ENCODE measurements at regions not wholly inside any gene's neighbourhood (a gene's known extent, or its start where the extent isn't known, plus 50 kb on each side); places are given as distances from the start of the nearest gene placed in this dataset.

DNA sequence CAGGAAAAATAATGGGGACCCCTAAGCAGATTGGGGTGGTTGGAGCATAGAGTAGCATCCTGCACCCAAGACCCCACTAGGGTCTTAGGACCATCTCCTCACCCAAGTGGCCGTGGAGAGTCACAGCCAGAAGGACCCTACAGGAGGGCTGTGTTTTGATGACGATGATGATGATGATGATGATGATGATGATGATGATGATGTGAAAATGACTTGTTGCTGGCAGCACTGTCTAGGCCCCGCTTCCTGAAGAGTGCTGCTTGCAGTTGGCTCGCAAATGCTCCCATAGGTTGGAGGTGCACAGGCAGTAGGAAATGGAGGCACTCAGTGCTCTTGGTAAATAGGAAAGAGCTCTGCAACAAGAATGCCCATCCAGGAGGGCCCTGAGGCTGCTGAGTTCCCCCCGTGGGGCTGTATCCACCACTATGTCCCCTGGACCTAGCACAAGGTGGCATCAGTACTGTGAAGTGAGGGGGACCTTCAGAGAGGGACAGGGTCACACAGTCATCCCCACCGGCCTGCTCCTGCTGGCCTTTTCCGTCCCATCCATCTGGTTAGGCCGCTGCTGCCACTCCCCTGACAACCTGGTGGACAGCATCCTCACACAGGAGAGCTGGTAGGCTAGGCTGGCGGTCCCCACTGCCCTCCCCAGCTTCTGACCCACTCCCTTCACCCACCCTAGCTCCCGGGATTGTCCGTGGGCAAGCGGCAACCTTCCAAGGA, 139.6 kb downstream of the FOXD2 start:
- no peak for DNase-seq
- peaks cover 0 to 35% (median 0%) of the 10 kb centered on the region in 3 donors for H3K27me3 ChIP-seq
- H3K27ac ChIP-seq, result peak overlapping the region in 1 of 4 donors; percentile 53
- no peaks in the 10 kb centered on the region for H3K9me3 ChIP-seq
- H3K4me1 ChIP-seq, result peaks cover 0 to 5% (median 2%) of the 10 kb centered on the region in 4 donors
- H3K36me3 ChIP-seq, result no peaks in the 10 kb centered on the region
- H3K4me3 ChIP-seq, result no peak overlapping the region
- WGBS, 2 donors, result 85 to 86% methylated on average over 12 of the region's 12 CpGs
- TF ChIP-seq, protein P1, sequence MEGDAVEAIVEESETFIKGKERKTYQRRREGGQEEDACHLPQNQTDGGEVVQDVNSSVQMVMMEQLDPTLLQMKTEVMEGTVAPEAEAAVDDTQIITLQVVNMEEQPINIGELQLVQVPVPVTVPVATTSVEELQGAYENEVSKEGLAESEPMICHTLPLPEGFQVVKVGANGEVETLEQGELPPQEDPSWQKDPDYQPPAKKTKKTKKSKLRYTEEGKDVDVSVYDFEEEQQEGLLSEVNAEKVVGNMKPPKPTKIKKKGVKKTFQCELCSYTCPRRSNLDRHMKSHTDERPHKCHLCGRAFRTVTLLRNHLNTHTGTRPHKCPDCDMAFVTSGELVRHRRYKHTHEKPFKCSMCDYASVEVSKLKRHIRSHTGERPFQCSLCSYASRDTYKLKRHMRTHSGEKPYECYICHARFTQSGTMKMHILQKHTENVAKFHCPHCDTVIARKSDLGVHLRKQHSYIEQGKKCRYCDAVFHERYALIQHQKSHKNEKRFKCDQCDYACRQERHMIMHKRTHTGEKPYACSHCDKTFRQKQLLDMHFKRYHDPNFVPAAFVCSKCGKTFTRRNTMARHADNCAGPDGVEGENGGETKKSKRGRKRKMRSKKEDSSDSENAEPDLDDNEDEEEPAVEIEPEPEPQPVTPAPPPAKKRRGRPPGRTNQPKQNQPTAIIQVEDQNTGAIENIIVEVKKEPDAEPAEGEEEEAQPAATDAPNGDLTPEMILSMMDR (IDR thresholded peaks at IDR 0.05), result no peak
- TF ChIP-seq EP300 (IDR thresholded peaks at IDR 0.05) (no peak), POLR2A (IDR thresholded peaks at IDR 0.05) (no peak), POLR2AphosphoS5 (IDR thresholded peaks at IDR 0.05) (no peak)
- intact Hi-C loops (cut with DNase I), result no loop called here

DNA sequence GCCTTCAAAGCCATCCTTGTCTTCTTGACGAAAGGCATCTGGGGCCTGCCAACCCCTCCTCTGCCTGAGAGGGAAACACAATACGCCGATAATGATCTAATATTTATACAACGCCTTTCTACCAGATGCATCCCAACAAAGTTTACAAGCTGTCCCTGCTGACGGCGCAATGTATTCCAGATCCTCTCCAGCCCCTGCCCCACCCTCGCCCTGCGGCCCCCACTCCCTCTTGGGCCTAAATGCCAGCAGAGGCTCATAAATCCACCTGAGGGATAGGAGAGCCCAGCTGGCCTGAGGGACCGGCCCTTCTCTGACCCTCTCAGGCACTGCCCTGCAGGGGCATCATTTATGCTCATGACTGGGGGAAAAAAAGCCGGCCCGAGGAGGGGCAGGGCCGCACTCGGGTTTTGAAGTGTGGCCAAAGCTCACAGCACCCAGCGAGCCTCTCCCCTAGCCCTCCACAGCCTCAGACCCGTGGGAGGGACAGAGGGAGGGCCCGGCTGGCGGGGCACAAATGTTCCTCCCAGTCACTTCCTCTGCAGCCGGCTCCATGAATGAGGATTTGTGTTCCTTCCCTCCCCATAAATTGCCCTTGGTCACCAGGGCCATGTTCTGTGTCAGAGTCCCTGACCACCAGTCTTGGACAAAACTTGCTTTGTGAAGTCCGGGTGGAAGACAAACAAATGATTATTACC, 140.3 kb downstream of the FOXD2 start:
- intact Hi-C loops (cut with DNase I), result no loop called here
- Histone ChIP-seq H3K9me3 (no peaks in the 10 kb centered on the region), H3K4me3 (no peak overlapping the region), H3K27ac (peak overlapping the region in 3 of 4 donors; percentile 32 to 53 (median 41)), H3K4me1 (peaks cover 0 to 5% (median 2%) of the 10 kb centered on the region in 4 donors), H3K27me3 (peaks cover 0 to 35% (median 0%) of the 10 kb centered on the region in 3 donors), H3K36me3 (no peaks in the 10 kb centered on the region)
- DNase-seq, result peak; percentile 77
- 17 to 44% methylated on average over 19 of the region's 19 CpGs for WGBS, 2 donors
- TF ChIP-seq EP300 (IDR thresholded peaks at IDR 0.05) (no peak), POLR2AphosphoS5 (IDR thresholded peaks at IDR 0.05) (no peak), POLR2A (IDR thresholded peaks at IDR 0.05) (no peak)
- TF ChIP-seq, protein P1 (IDR thresholded peaks at IDR 0.05), result no peak

DNA sequence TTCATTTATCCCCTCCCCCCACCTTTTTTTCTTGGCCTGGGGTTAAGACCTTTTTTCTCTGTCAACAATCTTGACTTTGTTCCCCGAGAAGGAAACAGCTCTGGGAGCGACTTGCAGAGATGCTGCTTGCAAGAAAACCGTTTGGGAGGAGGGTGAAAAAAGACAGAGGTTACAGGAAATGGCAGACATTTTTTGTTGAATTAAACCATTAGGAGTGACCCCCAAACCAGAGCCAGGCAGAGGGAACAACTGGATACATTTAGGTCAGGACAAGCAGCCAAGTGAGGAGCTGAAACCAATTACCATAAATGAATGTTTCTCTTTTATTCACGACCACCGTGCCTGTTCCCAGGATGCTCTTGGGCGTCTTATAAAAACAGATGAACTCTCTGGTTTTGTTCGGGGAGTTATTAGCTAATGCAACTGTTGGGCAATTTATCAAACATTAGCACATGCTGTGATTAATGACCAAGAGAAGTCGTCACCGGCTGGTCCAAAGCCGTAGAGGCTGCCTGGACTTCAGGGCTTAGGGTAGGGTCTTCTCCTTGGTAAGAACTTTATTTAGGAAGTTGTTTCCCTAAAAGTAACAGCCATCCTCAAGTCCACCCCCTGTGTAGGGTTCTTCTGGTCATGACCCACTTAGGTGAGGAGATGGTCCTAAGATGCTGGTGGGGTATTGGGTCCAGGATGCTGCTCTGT, 141.0 kb downstream of the FOXD2 start:
- Histone ChIP-seq H3K36me3 (no peaks in the 10 kb centered on the region), H3K27ac (peak overlapping the region in 2 of 4 donors; percentile 52), H3K9me3 (no peaks in the 10 kb centered on the region), H3K4me3 (no peak overlapping the region), H3K27me3 (peaks cover 0 to 33% (median 0%) of the 10 kb centered on the region in 3 donors), H3K4me1 (peaks cover 0 to 8% (median 2%) of the 10 kb centered on the region in 4 donors)
- WGBS, 2 donors, result 51 to 56% methylated on average over 10 of the region's 10 CpGs
- no peak for DNase-seq
- intact Hi-C loops (cut with DNase I), result no loop called here
- TF ChIP-seq, protein P1 (IDR thresholded peaks at IDR 0.05), result no peak
- TF ChIP-seq POLR2A (IDR thresholded peaks at IDR 0.05), result no peak
- TF ChIP-seq EP300 (IDR thresholded peaks at IDR 0.05), result no peak
- no peak for TF ChIP-seq POLR2AphosphoS5 (IDR thresholded peaks at IDR 0.05)

DNA sequence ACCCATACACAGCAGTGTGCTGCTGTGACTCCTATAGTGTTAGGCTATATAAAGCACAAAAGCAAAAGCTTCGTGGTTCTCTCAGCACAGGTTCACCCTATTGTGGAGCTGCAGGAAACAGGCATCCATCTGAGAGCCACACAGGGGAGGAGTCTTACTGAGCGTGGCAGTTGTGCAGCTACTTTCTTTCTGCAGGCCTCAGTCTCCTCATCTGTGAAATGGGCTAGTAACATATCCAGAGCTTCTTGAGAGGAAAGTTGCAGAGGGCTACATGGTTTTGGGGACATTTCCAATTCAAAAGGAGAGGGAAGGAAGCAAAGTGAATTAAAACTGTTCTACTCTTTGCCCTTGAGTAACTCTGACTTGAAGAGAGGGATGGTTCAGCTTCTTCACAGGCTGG, 142.0 kb downstream of the FOXD2 start:
- intact Hi-C loops (cut with DNase I), result no loop called here
- DNase-seq, result no peak
- peaks cover 0 to 33% (median 0%) of the 10 kb centered on the region in 3 donors for H3K27me3 ChIP-seq

More for the DNA sequence above, 142.0 kb downstream of the FOXD2 start:
- no peak overlapping the region for H3K27ac ChIP-seq
- H3K9me3 ChIP-seq, result no peaks in the 10 kb centered on the region
- H3K4me1 ChIP-seq, result peaks cover 0 to 18% (median 2%) of the 10 kb centered on the region in 4 donors
- TF ChIP-seq POLR2AphosphoS5 (IDR thresholded peaks at IDR 0.05) (no peak), POLR2A (IDR thresholded peaks at IDR 0.05) (no peak), EP300 (IDR thresholded peaks at IDR 0.05) (no peak)
- TF ChIP-seq, protein P1 (IDR thresholded peaks at IDR 0.05), result no peak
- H3K4me3 ChIP-seq, result no peak overlapping the region
- H3K36me3 ChIP-seq, result no peaks in the 10 kb centered on the region
- WGBS, 2 donors, result 74 to 82% methylated on average over 2 of the region's 2 CpGs

Measured in sigmoid colon (tissue), 6 donors.